Psoas muscle (tissue), 7 donors: ENCODE measurements at regions not wholly inside any gene's neighbourhood (a gene's known extent, or its start where the extent isn't known, plus 50 kb on each side); places are given as distances from the start of the nearest gene placed in this dataset.
"Not testable (repeated sequence)": the region's sequence is repeated elsewhere in the genome, so short reads cannot be mapped to it uniquely, and the experiment has no call there.

Source experiments
- ATAC-seq, 4 donors: fragments of 200-7000 bp; cut with Tn5 transposase; one replicate each; pipeline ENCODE4 v1.9.1; 2020; ENCODE audit warnings: moderate library complexity in 3 of 4, mild to moderate bottlenecking in 2 of 4
- DNase-seq, 2 donors: peaks; one replicate each; pipeline ENCODE4 v3.0.0-alpha.2; 2020
- H3K27ac ChIP-seq: fragments of 200-600 bp; one replicate; pipeline ENCODE4 v1.8.0; 2022
- H3K27me3 ChIP-seq, 3 donors: fragments of 200-600 bp in 1 of 3; one replicate each; pipeline versions ENCODE4 v1.6.1 to v1.8.0; 2013 to 2022; ENCODE audit warnings: low read length in 2 of 3, mild to moderate bottlenecking in 2 of 3, moderate library complexity in 1 of 3; ENCODE audit not compliant: insufficient read depth in 3 of 3
- H3K36me3 ChIP-seq, 2 donors: fragments of 200-600 bp in 1 of 2; one replicate each; pipeline versions ENCODE4 v1.6.1 to v1.8.0; 2013 to 2022; ENCODE audit warnings: low read depth in 1 of 2, mild to moderate bottlenecking in 1 of 2, moderate library complexity in 1 of 2; ENCODE audit not compliant: insufficient read depth in 1 of 2
- H3K4me1 ChIP-seq: fragments of 200-600 bp; one replicate; pipeline ENCODE4 v1.8.0; 2022
- H3K4me3 ChIP-seq: fragments of 200-600 bp; one replicate; pipeline ENCODE4 v1.8.0; 2022; ENCODE audit warnings: mild to moderate bottlenecking
- H3K9me3 ChIP-seq: fragments of 200-600 bp; one replicate; pipeline ENCODE4 v1.8.0; 2022
- CTCF ChIP-seq: fragments of 200-600 bp; IDR thresholded peaks from one replicate; pipeline ENCODE4 v1.8.0; 2022; ENCODE audit warnings: antibody characterized with exemption
- WGBS, 3 donors: extraction: QIAGEN DNeasy Blood & Tissue Kit; methylation state at CpG; one replicate each; pipeline versions ENCODE4 v1.1.6 to v1.1.7; 2013; 5-methylcytosine and 5-hydroxymethylcytosine counted together
- intact Hi-C, 2 donors: fragments of 100-400 bp; cut with DNase I; formaldehyde crosslinking; loops; one replicate each; pipeline versions ENCODE4 v1.11.0 to v1.14.2; 2022
- donor health status: healthy with polysubstance abuse.
- donor health status: DM: no; HTN: no; CAD: no; lungs with moderate emphysema.
- donor health status: Bipolar disorder and iron deficiency.
- donor health status: healthy.
- donor health status: DM: yes; HTN: yes; CAD: no.
- donor health status: DM: no; HTN: no; CAD: no.
- donor health status: DM: yes; HTN: yes; CAD: no.

GRCh38 chr14:43669355-43669754 is 837.7 kb downstream of the FSCB start:
- Histone ChIP-seq H3K9me3 (no peaks in the 10 kb centered on the region), H3K36me3 (no peaks in the 10 kb centered on the region), H3K4me3 (no peak overlapping the region), H3K27me3 (no peaks in the 10 kb centered on the region), H3K27ac (no peak overlapping the region), H3K4me1 (no peaks in the 10 kb centered on the region)
- DNase-seq (no peak), ATAC-seq (no peak)
- TF ChIP-seq CTCF, result no peak
- intact Hi-C loops, result no loop called here
- 42 to 58% (median 54%) methylated on average over 1 of the region's 1 CpG for WGBS, 3 donors

- Histone ChIP-seq H3K36me3 (no peaks in the 10 kb centered on the region), H3K4me3 (no peak overlapping the region), H3K27ac (no peak overlapping the region), H3K9me3 (no peaks in the 10 kb centered on the region), H3K27me3 (no peaks in the 10 kb centered on the region), H3K4me1 (no peaks in the 10 kb centered on the region)
- intact Hi-C loops, result no loop called here
- no peak for ATAC-seq
- no peak for TF ChIP-seq CTCF
- 80 to 83% (median 82%) methylated on average over 9 of the region's 9 CpGs for WGBS, 3 donors
- peak in 1 of 2 donors; percentile 9 for DNase-seq
These were observed 841.4 kb downstream of the FSCB start for GRCh38 chr14:43665570-43666267.

GRCh38 chr14:43655194-43655593 is 851.9 kb downstream of the FSCB start:
- H3K4me3 ChIP-seq, H3K27me3 ChIP-seq, H3K9me3 ChIP-seq, DNase-seq, H3K36me3 ChIP-seq, H3K27ac ChIP-seq, ATAC-seq, intact Hi-C loops, H3K4me1 ChIP-seq: not testable (repeated sequence)
- 87 to 88% (median 88%) methylated on average over 2 of the region's 2 CpGs for WGBS, 3 donors

GRCh38 chr14:43651896-43652295 is 855.2 kb downstream of the FSCB start:
- 74 to 81% (median 79%) methylated on average over 1 of the region's 1 CpG for WGBS, 3 donors
- ATAC-seq, result no peak
- no peak overlapping the region for H3K27ac ChIP-seq
- no peaks in the 10 kb centered on the region for H3K9me3 ChIP-seq
- H3K4me3 ChIP-seq, result no peak overlapping the region
- H3K27me3 ChIP-seq, result no peaks in the 10 kb centered on the region
- intact Hi-C loops, result no loop called here
- H3K4me1 ChIP-seq, result no peaks in the 10 kb centered on the region
- no peaks in the 10 kb centered on the region for H3K36me3 ChIP-seq
- no peak for DNase-seq
- no peak for TF ChIP-seq CTCF

GRCh38 chr14:43651185-43651787 is 855.8 kb downstream of the FSCB start:
- no peak overlapping the region for H3K27ac ChIP-seq
- TF ChIP-seq CTCF, result no peak
- no peaks in the 10 kb centered on the region for H3K9me3 ChIP-seq
- H3K4me1 ChIP-seq, result no peaks in the 10 kb centered on the region
- H3K36me3 ChIP-seq, result no peaks in the 10 kb centered on the region
- ATAC-seq (no peak), DNase-seq (no peak)
- WGBS, 3 donors, result 67 to 78% (median 69%) methylated on average over 4 of the region's 4 CpGs
- H3K4me3 ChIP-seq, result no peak overlapping the region
- intact Hi-C loops, result no loop called here
- no peaks in the 10 kb centered on the region for H3K27me3 ChIP-seq
